Spleen (tissue), 11 donors: ENCODE measurements at regions not wholly inside any gene's neighbourhood (a gene's known extent, or its start where the extent isn't known, plus 50 kb on each side); places are given as distances from the start of the nearest gene placed in this dataset.

Experiments used
- DNase-seq: peaks from one replicate; pipeline ENCODE4 v3.0.0-alpha.2; 2020
- H3K27ac ChIP-seq, 8 donors: fragments of 200-600 bp; sonication (generic) in 7 of 8; 1 replicate in 4 of 8; 2 replicates in 4 of 8; pipeline versions ENCODE4 v1.5.0 to v1.8.0; 2016 to 2021; ENCODE audit warnings: inconsistent platforms in 4 of 8, mild to moderate bottlenecking in 4 of 8, moderate library complexity in 1 of 8
- H3K27me3 ChIP-seq, 7 donors: fragments of 200-600 bp; sonication (generic) in 6 of 7; replicated peaks in 1 of 7; 1 replicate in 4 of 7; 2 replicates in 3 of 7; pipeline versions ENCODE4 v1.5.0 to v1.8.0; 2016 to 2021; ENCODE audit warnings: inconsistent platforms in 3 of 7, mild to moderate bottlenecking in 1 of 7
- H3K36me3 ChIP-seq, 6 donors: fragments of 200-600 bp; sonication (generic) in 5 of 6; 1 replicate in 4 of 6; 2 replicates in 2 of 6; pipeline versions ENCODE4 v1.5.0 to v1.8.0; 2016 to 2021; ENCODE audit warnings: inconsistent platforms in 2 of 6
- H3K4me1 ChIP-seq, 6 donors: fragments of 200-600 bp; sonication (generic) in 5 of 6; 1 replicate in 3 of 6; 2 replicates in 3 of 6; pipeline versions ENCODE4 v1.5.0 to v1.8.0; 2016 to 2021; ENCODE audit warnings: inconsistent platforms in 3 of 6
- H3K4me3 ChIP-seq, 8 donors: fragments of 200-600 bp; sonication (generic) in 7 of 8; 1 replicate in 4 of 8; 2 replicates in 4 of 8; pipeline versions ENCODE4 v1.5.0 to v1.8.0; 2016 to 2021; ENCODE audit warnings: inconsistent platforms in 4 of 8, mild to moderate bottlenecking in 4 of 8, moderate library complexity in 2 of 8
- H3K9me3 ChIP-seq, 8 donors: fragments of 200-600 bp; sonication (generic) in 7 of 8; 1 replicate in 4 of 8; 2 replicates in 4 of 8; pipeline versions ENCODE4 v1.5.0 to v1.8.0; 2016 to 2021; ENCODE audit warnings: inconsistent platforms in 4 of 8
- POLR2A ChIP-seq, 3 donors: fragments of 450-650 bp; IDR thresholded peaks; one replicate each; pipeline ENCODE4 v1.5.1; 2017; ENCODE audit warnings: antibody characterized with exemption in 3 of 3, mild to moderate bottlenecking in 1 of 3
- POLR2AphosphoS5 ChIP-seq, 3 donors: sonication (generic); formaldehyde crosslinking; IDR thresholded peaks; one replicate each; pipeline ENCODE4 v1.5.1; 2017; ENCODE audit warnings: antibody characterized with exemption in 3 of 3
- WGBS, 5 donors: extraction: QIAGEN DNeasy Blood & Tissue Kit in 3 of 5; methylation state at CpG; one replicate each; pipeline versions ENCODE4 v1.1.5 to v1.1.7; 2013 to 2018; 5-methylcytosine and 5-hydroxymethylcytosine counted together
- intact Hi-C: fragments of 100-400 bp; cut with DNase I; formaldehyde crosslinking; loops from one replicate; pipeline ENCODE4 v1.15.0; 2023; ENCODE audit warnings: low total_unique reads
- TF ChIP-seq, protein P1 (sequence below), 11 experiments: fragments of 200-600 bp in 7 of 11; fragments of 450-650 bp in 4 of 11; sonication (generic) in 4 of 11; IDR thresholded peaks in 8 of 11; conservative IDR thresholded peaks in 3 of 11; 1 replicate in 7 of 11; 2 replicates in 4 of 11; pipeline versions ENCODE4 v1.4.0 to v1.8.0; 2016 to 2021; ENCODE audit warnings: antibody characterized with exemption in 11 of 11, inconsistent platforms in 4 of 11, mild to moderate bottlenecking in 1 of 11
- donor health status: healthy with polysubstance abuse.
- donor health status: DM: no; HTN: no; CAD: no; lungs with moderate emphysema.
- donor health status: DM: no; HTN: no; CAD: no.
- donor health status: Bipolar disorder and iron deficiency.
- donor health status: healthy.
- donor health status: DM: no; HTN: no; CAD: no.
- donor health status: DM: yes; HTN: yes; CAD: no.

DNA sequence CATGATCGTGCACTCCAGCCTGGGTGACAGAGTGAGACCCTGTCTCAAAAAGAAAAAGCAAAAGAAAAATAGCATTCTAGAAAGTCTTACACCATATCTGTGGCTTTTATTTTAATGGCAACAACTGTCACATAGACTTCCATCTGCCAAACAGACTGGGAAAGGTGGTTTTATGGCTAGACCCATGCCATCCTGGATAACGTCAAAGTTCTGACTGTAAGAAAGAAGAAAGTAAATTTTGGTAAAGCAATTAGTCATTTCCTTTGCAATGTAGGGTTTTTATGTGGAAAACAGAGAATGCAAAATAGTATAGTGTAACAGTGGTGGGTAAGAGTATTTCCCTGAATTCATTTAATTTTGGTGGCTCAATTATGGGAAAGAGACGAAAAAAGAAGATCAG lies 75.5 kb upstream of the BARX2 start:
- intact Hi-C loops, result no loop called here
- H3K36me3 ChIP-seq, result no peaks in the 10 kb centered on the region
- H3K4me1 ChIP-seq, result no peaks in the 10 kb centered on the region
- H3K27ac ChIP-seq, result no peak overlapping the region
- DNase-seq, result no peak
- peaks cover 0 to 12% (median 0%) of the 10 kb centered on the region in 7 donors for H3K27me3 ChIP-seq
- 64 to 71% (median 67%) methylated on average over 3 of the region's 3 CpGs for WGBS, 5 donors
- H3K4me3 ChIP-seq, result no peak overlapping the region
- H3K9me3 ChIP-seq, result no peaks in the 10 kb centered on the region
- no peak for TF ChIP-seq POLR2A (IDR thresholded peaks at IDR 0.05)
- TF ChIP-seq, protein P1, sequence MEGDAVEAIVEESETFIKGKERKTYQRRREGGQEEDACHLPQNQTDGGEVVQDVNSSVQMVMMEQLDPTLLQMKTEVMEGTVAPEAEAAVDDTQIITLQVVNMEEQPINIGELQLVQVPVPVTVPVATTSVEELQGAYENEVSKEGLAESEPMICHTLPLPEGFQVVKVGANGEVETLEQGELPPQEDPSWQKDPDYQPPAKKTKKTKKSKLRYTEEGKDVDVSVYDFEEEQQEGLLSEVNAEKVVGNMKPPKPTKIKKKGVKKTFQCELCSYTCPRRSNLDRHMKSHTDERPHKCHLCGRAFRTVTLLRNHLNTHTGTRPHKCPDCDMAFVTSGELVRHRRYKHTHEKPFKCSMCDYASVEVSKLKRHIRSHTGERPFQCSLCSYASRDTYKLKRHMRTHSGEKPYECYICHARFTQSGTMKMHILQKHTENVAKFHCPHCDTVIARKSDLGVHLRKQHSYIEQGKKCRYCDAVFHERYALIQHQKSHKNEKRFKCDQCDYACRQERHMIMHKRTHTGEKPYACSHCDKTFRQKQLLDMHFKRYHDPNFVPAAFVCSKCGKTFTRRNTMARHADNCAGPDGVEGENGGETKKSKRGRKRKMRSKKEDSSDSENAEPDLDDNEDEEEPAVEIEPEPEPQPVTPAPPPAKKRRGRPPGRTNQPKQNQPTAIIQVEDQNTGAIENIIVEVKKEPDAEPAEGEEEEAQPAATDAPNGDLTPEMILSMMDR (IDR thresholded peaks at IDR 0.05 in 8 of 11, conservative IDR thresholded peaks at IDR 0.05 in 3 of 11), result no peak
- no peak for TF ChIP-seq POLR2AphosphoS5 (IDR thresholded peaks at IDR 0.05)

DNA sequence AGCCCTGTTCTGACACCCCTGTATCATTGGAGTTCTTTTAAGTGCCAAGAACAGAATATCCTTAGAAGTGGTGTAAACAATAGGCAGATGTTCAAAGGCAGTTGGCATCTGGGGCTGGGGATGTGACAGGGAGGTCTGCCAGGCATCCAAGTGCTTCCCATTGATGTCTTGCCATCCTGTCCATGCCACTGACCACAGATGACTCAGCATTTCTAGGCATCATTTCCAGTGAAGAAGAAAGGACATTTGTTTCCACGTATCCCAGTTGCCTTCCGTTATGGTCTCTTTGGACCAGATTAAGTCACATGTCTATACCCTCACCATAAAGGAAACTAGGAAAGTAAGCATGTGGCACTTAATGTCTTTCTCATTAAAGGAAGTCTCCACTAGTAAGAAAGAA lies 76.7 kb upstream of the BARX2 start:
- DNase-seq, result no peak
- Histone ChIP-seq H3K36me3 (no peaks in the 10 kb centered on the region), H3K27me3 (peaks cover 0 to 12% (median 0%) of the 10 kb centered on the region in 7 donors), H3K9me3 (no peaks in the 10 kb centered on the region), H3K4me1 (no peaks in the 10 kb centered on the region), H3K4me3 (no peak overlapping the region), H3K27ac (no peak overlapping the region)
- 63 to 88% (median 74%) methylated on average over 2 of the region's 2 CpGs for WGBS, 5 donors
- TF ChIP-seq, protein P1 (IDR thresholded peaks at IDR 0.05 in 8 of 11, conservative IDR thresholded peaks at IDR 0.05 in 3 of 11), result no peak
- TF ChIP-seq POLR2A (IDR thresholded peaks at IDR 0.05) (no peak), POLR2AphosphoS5 (IDR thresholded peaks at IDR 0.05) (no peak)
- intact Hi-C loops, result no loop called here

DNA sequence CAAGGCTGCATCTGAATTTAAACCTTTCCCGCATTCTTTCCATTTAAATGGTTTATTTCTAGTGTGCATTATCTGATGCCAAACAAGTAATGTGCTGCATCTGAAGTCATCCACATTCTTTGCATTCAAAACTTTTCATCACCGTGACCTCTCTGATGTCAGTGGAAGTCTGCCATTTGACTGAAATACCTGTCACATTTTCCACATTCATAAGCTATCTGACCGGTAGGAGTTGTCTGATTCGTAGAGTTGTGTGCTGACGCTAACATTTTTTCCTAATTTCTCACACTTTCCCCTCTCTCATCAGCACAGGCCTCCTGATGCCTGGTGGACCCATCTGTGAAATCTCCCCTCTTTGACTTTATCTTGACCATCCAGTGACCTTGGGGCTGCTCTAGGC lies 79.9 kb upstream of the BARX2 start:
- WGBS, 5 donors, result 85 to 94% (median 92%) methylated on average over 5 of the region's 5 CpGs

DNA sequence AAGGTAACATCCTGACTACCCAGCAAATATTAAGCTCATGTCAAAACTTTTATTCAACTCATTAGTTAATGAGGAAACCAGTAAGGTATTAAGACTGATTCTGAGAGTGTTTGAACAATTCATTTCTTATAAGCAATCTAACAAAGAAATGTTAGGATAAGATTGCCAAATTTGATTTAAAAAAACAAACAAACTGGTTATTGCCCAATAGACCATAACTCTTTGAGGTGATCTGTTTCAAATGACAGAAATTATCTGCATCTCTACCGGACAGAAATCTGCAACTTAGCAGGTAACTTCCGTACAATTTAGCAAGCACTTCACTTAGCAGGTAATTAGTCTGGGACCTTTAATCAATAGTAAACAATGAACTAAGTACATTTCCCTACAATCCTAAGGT lies 82.9 kb upstream of the BARX2 start:
- no peak for DNase-seq
- Histone ChIP-seq H3K27me3 (peaks cover 0 to 7% (median 0%) of the 10 kb centered on the region in 7 donors), H3K4me3 (no peak overlapping the region), H3K27ac (no peak overlapping the region), H3K4me1 (no peaks in the 10 kb centered on the region), H3K36me3 (no peaks in the 10 kb centered on the region), H3K9me3 (no peaks in the 10 kb centered on the region)
- intact Hi-C loops, result no loop called here
- 41 to 87% (median 74%) methylated on average over 2 of the region's 2 CpGs for WGBS, 5 donors
- TF ChIP-seq POLR2A (IDR thresholded peaks at IDR 0.05) (no peak), POLR2AphosphoS5 (IDR thresholded peaks at IDR 0.05) (no peak)
- TF ChIP-seq, protein P1 (IDR thresholded peaks at IDR 0.05 in 8 of 11, conservative IDR thresholded peaks at IDR 0.05 in 3 of 11), result no peak

More for the DNA sequence above, 79.9 kb upstream of the BARX2 start:
- TF ChIP-seq POLR2AphosphoS5 (IDR thresholded peaks at IDR 0.05) (no peak), POLR2A (IDR thresholded peaks at IDR 0.05) (no peak)
- TF ChIP-seq, protein P1 (IDR thresholded peaks at IDR 0.05 in 8 of 11, conservative IDR thresholded peaks at IDR 0.05 in 3 of 11), result no peak
- Histone ChIP-seq H3K4me3 (no peak overlapping the region), H3K9me3 (no peaks in the 10 kb centered on the region), H3K27me3 (peaks cover 0 to 5% (median 0%) of the 10 kb centered on the region in 7 donors), H3K27ac (no peak overlapping the region), H3K4me1 (no peaks in the 10 kb centered on the region), H3K36me3 (no peaks in the 10 kb centered on the region)
- intact Hi-C loops, result no loop called here
- DNase-seq, result no peak
